ENCODE measurements at regions not wholly inside any gene's neighbourhood (a gene's known extent, or its start where the extent isn't known, plus 50 kb on each side); places are given as distances from the start of the nearest gene placed in this dataset.
"Not testable (repeated sequence)": the region's sequence is repeated elsewhere in the genome, so short reads cannot be mapped to it uniquely, and the experiment has no call there.

- TF ChIP-seq CTCF (conservative IDR thresholded peaks at IDR 0.05; ENCODE audit: low read depth, low read length), result no peak
- H3K4me3 ChIP-seq (ENCODE audit: low read depth, low read length), result no peak overlapping the region
- DNase-seq (ENCODE audit: low read depth), result peak; percentile 17
Observed at GRCh38 chr17:71011391-71011790, 842.1 kb downstream of the KCNJ2 start.

GRCh38 chr17:71019699-71020098 is 850.4 kb downstream of the KCNJ2 start:
- TF ChIP-seq CTCF (conservative IDR thresholded peaks at IDR 0.05; ENCODE audit: low read depth, low read length), result no peak
- H3K4me3 ChIP-seq (ENCODE audit: low read depth, low read length), result no peak overlapping the region
- no peak for DNase-seq (ENCODE audit: low read depth)

- no peak overlapping the region for H3K4me3 ChIP-seq (ENCODE audit: low read depth, low read length)
- DNase-seq (ENCODE audit: low read depth), result no peak
- no peak for TF ChIP-seq CTCF (conservative IDR thresholded peaks at IDR 0.05; ENCODE audit: low read depth, low read length)
Observed at GRCh38 chr17:71022758-71023157, 853.4 kb downstream of the KCNJ2 start.

- H3K4me3 ChIP-seq (ENCODE audit: low read depth, low read length), result no peak overlapping the region
- DNase-seq (ENCODE audit: low read depth), result peak; percentile 42
- TF ChIP-seq CTCF (conservative IDR thresholded peaks at IDR 0.05; ENCODE audit: low read depth, low read length), result no peak
Observed at GRCh38 chr17:71023249-71024030, 854.1 kb downstream of the KCNJ2 start.

GRCh38 chr17:71024172-71024571 is 854.8 kb downstream of the KCNJ2 start:
- peak; percentile 81 for DNase-seq (ENCODE audit: low read depth)
- TF ChIP-seq CTCF (conservative IDR thresholded peaks at IDR 0.05; ENCODE audit: low read depth, low read length), result no peak
- H3K4me3 ChIP-seq (ENCODE audit: low read depth, low read length), result no peak overlapping the region

- no peak for DNase-seq (ENCODE audit: low read depth)
- H3K4me3 ChIP-seq (ENCODE audit: low read depth, low read length), result no peak overlapping the region
- no peak for TF ChIP-seq CTCF (conservative IDR thresholded peaks at IDR 0.05; ENCODE audit: low read depth, low read length)
Observed at GRCh38 chr17:71024969-71025368, 855.6 kb downstream of the KCNJ2 start.

- no peak for DNase-seq (ENCODE audit: low read depth)
- no peak for TF ChIP-seq CTCF (conservative IDR thresholded peaks at IDR 0.05; ENCODE audit: low read depth, low read length)
- H3K4me3 ChIP-seq (ENCODE audit: low read depth, low read length), result no peak overlapping the region
Observed at GRCh38 chr17:71029246-71029645, 859.9 kb downstream of the KCNJ2 start.

GRCh38 chr17:71031286-71031685 is 862.0 kb downstream of the KCNJ2 start:
- not testable (repeated sequence) for DNase-seq (ENCODE audit: low read depth); H3K4me3 ChIP-seq (ENCODE audit: low read depth, low read length)
